Breast epithelium (tissue), 3 donors: ENCODE measurements at regions not wholly inside any gene's neighbourhood (a gene's known extent, or its start where the extent isn't known, plus 50 kb on each side); places are given as distances from the start of the nearest gene placed in this dataset.

Experiments
- CTCF ChIP-seq, 3 donors: fragments of 450-650 bp; IDR thresholded peaks; one replicate each; pipeline ENCODE4 v1.5.1; 2016 to 2017; ENCODE audit warnings: antibody characterized with exemption in 3 of 3, mild to moderate bottlenecking in 3 of 3, moderate library complexity in 3 of 3
- POLR2A ChIP-seq: fragments of 450-650 bp; IDR thresholded peaks from one replicate; pipeline ENCODE4 v1.6.1; 2016; ENCODE audit warnings: antibody characterized with exemption, mild to moderate bottlenecking, moderate library complexity

- TF ChIP-seq POLR2A (no peak), CTCF (IDR thresholded peaks at IDR 0.05) (no peak)
These were observed 164.5 kb downstream of the FHIP1A start for GRCh38 chr4:151573474-151573873.
